H1 (cell line): ENCODE measurements at regions not wholly inside any gene's neighbourhood (a gene's known extent, or its start where the extent isn't known, plus 50 kb on each side); places are given as distances from the start of the nearest gene placed in this dataset.
A peak's percentile ranks its signal among the peaks of the same experiment; 100 is the strongest.

ENCODE experiments used
- CTCF ChIA-PET: fragments of 300-600 bp; sonication (Branson Sonifier 250); formaldehyde crosslinking; loops from one replicate; lab custom pipeline; 2021; ENCODE audit not compliant: partially characterized antibody; lab: Charles Lee
- POLR2A ChIA-PET: fragments of 300-600 bp; sonication (Branson Sonifier 250); formaldehyde crosslinking; loops from one replicate; lab custom pipeline; 2021; ENCODE audit warnings: inconsistent platforms; ENCODE audit not compliant: partially characterized antibody; lab: Charles Lee
- DNase-seq, 2 experiments: peaks; one replicate each; pipeline versions ENCODE4 v3.0.0 to v3.0.0-alpha.2; 2010 to 2022; ENCODE audit warnings: low spot score in 2 of 2, low read depth in 1 of 2, mixed read lengths in 1 of 2
- FAIRE-seq: peaks from 2 replicates; lab custom pipeline; 2011; peaks lifted over from hg19 to GRCh38; lab: Jason Lieb, UNC
- H2AFZ ChIP-seq: 2 replicates; pipeline ENCODE4 v1.8.1; 2012; ENCODE audit warnings: low read length, inconsistent platforms
- H2AK5ac ChIP-seq: 2 replicates; pipeline ENCODE4 v1.6.1; 2013; ENCODE audit warnings: low read depth, low read length
- H2BK120ac ChIP-seq: replicated peaks from 2 replicates; pipeline ENCODE3; 2013; ENCODE audit warnings: low read depth, low read length, inconsistent platforms
- H2BK12ac ChIP-seq: 2 replicates; pipeline ENCODE4 v1.6.1; 2013; ENCODE audit warnings: low read depth, low read length
- H2BK15ac ChIP-seq: 2 replicates; pipeline ENCODE4 v1.6.1; 2013; ENCODE audit warnings: low read length
- H2BK20ac ChIP-seq: 2 replicates; pipeline ENCODE4 v1.6.1; 2013; ENCODE audit warnings: low read length
- H2BK5ac ChIP-seq: 2 replicates; pipeline ENCODE4 v1.6.1; 2013; ENCODE audit warnings: low read depth, low read length
- H3K14ac ChIP-seq: 2 replicates; pipeline ENCODE4 v1.6.1; 2013; ENCODE audit warnings: inconsistent platforms; ENCODE audit not compliant: insufficient read length
- H3K18ac ChIP-seq: 2 replicates; pipeline ENCODE4 v1.6.1; 2013; ENCODE audit warnings: low read length; ENCODE audit errors: extremely low read depth
- H3K23ac ChIP-seq: 2 replicates; pipeline ENCODE4 v1.6.1; 2013; ENCODE audit warnings: inconsistent platforms; ENCODE audit not compliant: insufficient read length
- H3K23me2 ChIP-seq: 2 replicates; pipeline ENCODE4 v1.6.1; 2013; ENCODE audit warnings: low read depth, low read length
- H3K27ac ChIP-seq: 2 replicates; pipeline ENCODE4 v1.6.1; 2011; ENCODE audit warnings: low read depth, low read length, inconsistent platforms
- H3K27me3 ChIP-seq, 4 experiments: replicated peaks in 1 of 4; 1 replicate in 1 of 4; 2 replicates in 3 of 4; pipeline versions ENCODE4 v1.6.1 to v1.8.1; 2011 to 2013; ENCODE audit warnings: low read length in 3 of 4, mild to moderate bottlenecking in 3 of 4, inconsistent platforms in 2 of 4, mixed read lengths in 2 of 4, moderate library complexity in 1 of 4; ENCODE audit not compliant: control insufficient read depth in 3 of 4, insufficient read depth in 3 of 4; ENCODE audit errors: extremely low read depth in 1 of 4
- H3K36me3 ChIP-seq, 4 experiments: 2 replicates each; pipeline versions ENCODE4 v1.6.1 to v1.8.1; 2011 to 2013; ENCODE audit warnings: mild to moderate bottlenecking in 4 of 4, low read length in 3 of 4, moderate library complexity in 2 of 4, control low read depth in 1 of 4, inconsistent platforms in 1 of 4; ENCODE audit not compliant: insufficient read depth in 4 of 4, control insufficient read depth in 2 of 4
- H3K4ac ChIP-seq: replicated peaks from 2 replicates; pipeline ENCODE3; 2013; ENCODE audit warnings: low read length, low read depth, mixed read lengths, inconsistent platforms; ENCODE audit not compliant: insufficient read length
- H3K4me1 ChIP-seq, 4 experiments: replicated peaks in 1 of 4; 1 replicate in 1 of 4; 2 replicates in 3 of 4; pipeline versions ENCODE4 v1.6.1 to v1.8.1; 2011 to 2013; ENCODE audit warnings: low read length in 3 of 4, inconsistent platforms in 2 of 4, mixed read lengths in 1 of 4; ENCODE audit not compliant: insufficient read depth in 4 of 4, control insufficient read depth in 3 of 4
- H3K4me2 ChIP-seq, 2 experiments: 2 replicates each; pipeline versions ENCODE4 v1.6.1 to v1.8.1; 2011 to 2013; ENCODE audit warnings: low read depth in 2 of 2, low read length in 2 of 2, control low read depth in 1 of 2, inconsistent platforms in 1 of 2, mild to moderate bottlenecking in 1 of 2; ENCODE audit not compliant: insufficient read depth in 1 of 2
- H3K4me3 ChIP-seq, 4 experiments: fragments of 200-600, 300-600 bp in 1 of 4; sonication (generic), shearing (Covaris generic), sonication (Bioruptor Twin) in 1 of 4; 2 replicates each; pipeline versions ENCODE4 v1.5.1 to v1.8.1; 2011 to 2016; ENCODE audit warnings: low read length in 4 of 4, low read depth in 3 of 4, control low read depth in 2 of 4, inconsistent platforms in 2 of 4, mild to moderate bottlenecking in 2 of 4, mixed read lengths in 1 of 4, moderate library complexity in 1 of 4; ENCODE audit not compliant: insufficient read depth in 2 of 4; ENCODE audit errors: extremely low read depth in 1 of 4
- H3K56ac ChIP-seq: replicated peaks from 2 replicates; pipeline ENCODE3; 2013; ENCODE audit warnings: low read depth, mild to moderate bottlenecking, mixed read lengths, low read length, inconsistent platforms; ENCODE audit not compliant: insufficient read length
- H3K79me1 ChIP-seq: 2 replicates; pipeline ENCODE4 v1.6.1; 2013; ENCODE audit warnings: low read depth, low read length, control low read depth
- H3K79me2 ChIP-seq, 2 experiments: 2 replicates each; pipeline versions ENCODE4 v1.6.1 to v1.8.1; 2012 to 2013; ENCODE audit warnings: low read length in 2 of 2, mild to moderate bottlenecking in 2 of 2, inconsistent platforms in 1 of 2; ENCODE audit not compliant: insufficient read depth in 2 of 2, control insufficient read depth in 1 of 2
- H3K9ac ChIP-seq, 4 experiments: replicated peaks in 1 of 4; 1 replicate in 1 of 4; 2 replicates in 3 of 4; pipeline versions ENCODE4 v1.6.1 to v1.8.1; 2011 to 2013; ENCODE audit warnings: low read depth in 3 of 4, low read length in 3 of 4, control low read depth in 2 of 4, mild to moderate bottlenecking in 2 of 4, moderate library complexity in 2 of 4, inconsistent platforms in 1 of 4; ENCODE audit errors: extremely low read depth in 1 of 4
- H3K9me3 ChIP-seq, 2 experiments: 2 replicates each; pipeline versions ENCODE4 v1.6.1 to v1.8.1; 2012 to 2013; ENCODE audit warnings: mild to moderate bottlenecking in 2 of 2, moderate library complexity in 2 of 2, control low read depth in 1 of 2, inconsistent platforms in 1 of 2, low read depth in 1 of 2, low read length in 1 of 2, mixed read lengths in 1 of 2; ENCODE audit not compliant: insufficient read depth in 2 of 2
- H4K20me1 ChIP-seq, 2 experiments: replicated peaks in 1 of 2; 2 replicates each; pipeline versions ENCODE3 to v1.8.1; 2011 to 2013; ENCODE audit warnings: inconsistent platforms in 2 of 2, low read length in 2 of 2, mild to moderate bottlenecking in 1 of 2; ENCODE audit not compliant: insufficient read depth in 2 of 2, control insufficient read depth in 1 of 2
- H4K5ac ChIP-seq: 2 replicates; pipeline ENCODE4 v1.6.1; 2013; ENCODE audit warnings: low read length, low read depth, mixed read lengths, inconsistent platforms; ENCODE audit not compliant: insufficient read length
- H4K8ac ChIP-seq: 2 replicates; pipeline ENCODE4 v1.8.0; 2013; ENCODE audit warnings: mild to moderate bottlenecking, moderate library complexity, low read length, inconsistent platforms; ENCODE audit not compliant: insufficient read depth; ENCODE audit errors: extremely low read depth
- H4K91ac ChIP-seq: replicated peaks from 2 replicates; pipeline ENCODE3; 2013; ENCODE audit warnings: low read length, mixed read lengths, inconsistent platforms; ENCODE audit not compliant: insufficient read length
- CHD1 ChIP-seq: IDR thresholded peaks from 2 replicates; pipeline ENCODE4 v1.6.1; 2012; ENCODE audit warnings: low read depth, low read length, improper control_type of control experiment
- POLR2AphosphoS5 ChIP-seq: IDR thresholded peaks from 2 replicates; pipeline ENCODE4 v1.6.1; 2011; ENCODE audit warnings: low read depth, low read length
- POU5F1 ChIP-seq: IDR thresholded peaks from 2 replicates; pipeline ENCODE4 v1.6.1; 2011; ENCODE audit warnings: low read depth, mild to moderate bottlenecking, low read length, moderate library complexity
- SIRT6 ChIP-seq: IDR thresholded peaks from one replicate; pipeline ENCODE4 v1.7.1; 2012; ENCODE audit warnings: low read length, inconsistent platforms
- SP1 ChIP-seq: IDR thresholded peaks from 2 replicates; pipeline ENCODE4 v1.6.1; 2011; ENCODE audit warnings: low read depth, low read length
- WGBS, 2 experiments: shearing (Covaris generic) in 1 of 2; methylation state at CpG; one replicate each; pipeline versions ENCODE4 v1.1.6 to v1.1.7; 2013 to 2015; ENCODE audit warnings: low lambda C conversion rate in 2 of 2, mixed read lengths in 2 of 2, inconsistent platforms in 1 of 2, low coverage in 1 of 2, missing lambda C conversion rate in 1 of 2; ENCODE audit not compliant: insufficient replicate concordance in 2 of 2, insufficient coverage in 1 of 2, insufficient read length in 1 of 2; ENCODE audit errors: extremely low coverage in 1 of 2, missing lambda C conversion rate in 1 of 2; 5-methylcytosine and 5-hydroxymethylcytosine counted together
- TF ChIP-seq, protein P1 (sequence below): IDR thresholded peaks from 2 replicates; pipeline ENCODE4 v1.6.1; 2011; ENCODE audit warnings: low read depth, mild to moderate bottlenecking, low read length; ENCODE audit not compliant: insufficient read depth

DNA sequence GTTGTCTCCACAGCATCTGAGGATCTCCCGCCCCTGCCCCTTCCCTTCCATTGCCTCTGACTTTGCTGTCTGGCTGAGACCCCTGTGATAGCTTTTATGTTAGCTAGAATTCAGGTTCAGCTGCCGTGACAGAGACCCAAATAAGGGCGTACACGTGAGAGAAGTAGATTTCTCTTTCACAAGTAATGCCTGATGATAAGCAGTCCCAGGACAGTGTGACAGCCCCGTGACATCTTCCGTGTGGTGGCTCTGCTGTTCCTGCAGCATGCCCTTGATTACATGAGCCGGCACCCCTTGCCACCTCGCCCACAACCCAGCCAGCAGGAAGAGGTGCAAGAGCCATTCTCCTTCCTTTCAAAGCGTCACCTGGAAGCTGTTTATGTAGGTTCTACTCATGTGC is 130.9 kb upstream of the PODXL start:
- Histone ChIP-seq H4K20me1 (no peaks in the 10 kb centered on the region), H3K79me2 (no peaks in the 10 kb centered on the region), H3K36me3 (no peaks in the 10 kb centered on the region), H3K79me1 (no peaks in the 10 kb centered on the region), H3K14ac (no peak overlapping the region), H4K91ac (no peak overlapping the region), H3K4ac (no peak overlapping the region), H2BK15ac (no peak overlapping the region), H2BK120ac (no peak overlapping the region), H2AK5ac (no peak overlapping the region), H3K27me3 (peaks cover 0 to 2% (median under 1%) of the 10 kb centered on the region in 4 experiments; a peak in 1 of 7 replicates), H3K4me1 (peaks cover 0 to 6% (median 2%) of the 10 kb centered on the region in 4 experiments; a peak in 5 of 7 replicates), H2BK5ac (no peak overlapping the region), H2BK12ac (no peak overlapping the region), H3K4me3 (no peak overlapping the region), H3K23me2 (no peaks in the 10 kb centered on the region; the same call in 1 of the 2 replicates), H2BK20ac (no peak overlapping the region), H3K18ac (no peak overlapping the region), H3K9me3 (no peaks in the 10 kb centered on the region), H4K8ac (no peak overlapping the region), H3K9ac (no peak overlapping the region), H3K56ac (no peak overlapping the region), H2AFZ (no peak overlapping the region), H3K4me2 (no peak overlapping the region), H4K5ac (no peak overlapping the region), H3K27ac (no peak overlapping the region), H3K23ac (no peak overlapping the region)
- DNase-seq (peak in 1 of 2 experiments; percentile 31), FAIRE-seq (no peak)
- 88% methylated on average over 9 of the region's 9 CpGs; no CpG with 5 or more reads in 1 of the 2 experiments for WGBS, 2 experiments
- ChIA-PET CTCF (interaction anchor here (0.6 to 4.1 kb wide), 10 partner anchors 46 to 814 kb away, joined by 3 to 52 read pairs (median 3); no protein-coding TSS in a partner anchor), POLR2A (interaction anchor here (0.7 to 0.8 kb wide), 2 partner anchors 12 to 46 kb away, joined by 3 read pairs; no protein-coding TSS in a partner anchor)
- TF ChIP-seq SIRT6, result no peak
- TF ChIP-seq POU5F1, result no peak
- no peak for TF ChIP-seq CHD1
- no peak for TF ChIP-seq SP1
- TF ChIP-seq, protein P1, sequence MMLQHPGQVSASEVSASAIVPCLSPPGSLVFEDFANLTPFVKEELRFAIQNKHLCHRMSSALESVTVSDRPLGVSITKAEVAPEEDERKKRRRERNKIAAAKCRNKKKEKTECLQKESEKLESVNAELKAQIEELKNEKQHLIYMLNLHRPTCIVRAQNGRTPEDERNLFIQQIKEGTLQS, result no peak
- no peak for TF ChIP-seq POLR2AphosphoS5
